HG02571 (cell line): ENCODE measurements at regions not wholly inside any gene's neighbourhood (a gene's known extent, or its start where the extent isn't known, plus 50 kb on each side); places are given as distances from the start of the nearest gene placed in this dataset.

Experiments
- ATAC-seq: cut with Tn5 transposase; IDR thresholded peaks from one replicate; pipeline ENCODE4 v1.9.1; 2021; ENCODE audit warnings: mild to moderate bottlenecking, moderate library complexity; ENCODE audit not compliant: unreplicated experiment

DNA sequence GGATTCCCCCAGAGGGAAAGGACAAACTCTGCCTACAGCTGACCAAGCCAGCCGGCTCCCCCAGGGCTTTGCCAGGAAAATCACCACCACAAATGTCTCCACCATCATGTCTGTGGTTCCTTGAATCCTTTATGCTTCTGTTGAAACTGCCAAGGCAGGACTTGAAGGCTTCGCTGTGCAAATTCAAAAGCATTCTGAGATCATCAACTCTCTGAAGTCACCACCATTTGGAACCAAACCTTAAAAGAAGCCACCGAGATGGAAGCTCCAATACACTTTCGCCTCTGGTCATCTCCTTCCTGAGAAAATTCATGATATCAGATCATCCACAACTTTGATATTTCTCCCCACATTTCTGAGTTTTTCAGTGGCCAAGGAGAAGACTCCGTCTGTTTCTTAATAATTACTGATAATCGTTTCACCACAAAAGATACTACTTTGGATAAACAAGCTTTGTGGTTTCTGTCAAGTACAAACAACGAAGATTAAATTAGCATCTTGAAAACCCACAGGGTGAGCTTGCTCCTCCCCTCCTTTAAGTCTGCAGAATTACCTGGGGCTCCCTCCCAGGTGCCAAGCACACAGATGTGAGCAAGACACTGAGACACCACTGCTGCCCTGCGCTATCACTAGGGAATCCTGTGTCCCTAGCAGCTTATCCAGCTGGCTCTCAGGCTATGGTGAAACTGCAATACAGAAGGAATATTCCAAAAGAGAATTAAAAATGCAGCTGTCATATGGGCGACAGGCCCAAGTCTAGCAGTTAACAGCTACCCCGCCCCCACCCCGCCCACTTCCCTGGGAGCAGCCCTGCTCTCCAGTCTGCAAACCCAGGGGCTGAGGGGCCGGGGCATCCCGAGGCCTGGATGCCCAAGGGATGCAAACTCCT, 125.0 kb upstream of the TBL1X start:
- no peak for ATAC-seq

DNA sequence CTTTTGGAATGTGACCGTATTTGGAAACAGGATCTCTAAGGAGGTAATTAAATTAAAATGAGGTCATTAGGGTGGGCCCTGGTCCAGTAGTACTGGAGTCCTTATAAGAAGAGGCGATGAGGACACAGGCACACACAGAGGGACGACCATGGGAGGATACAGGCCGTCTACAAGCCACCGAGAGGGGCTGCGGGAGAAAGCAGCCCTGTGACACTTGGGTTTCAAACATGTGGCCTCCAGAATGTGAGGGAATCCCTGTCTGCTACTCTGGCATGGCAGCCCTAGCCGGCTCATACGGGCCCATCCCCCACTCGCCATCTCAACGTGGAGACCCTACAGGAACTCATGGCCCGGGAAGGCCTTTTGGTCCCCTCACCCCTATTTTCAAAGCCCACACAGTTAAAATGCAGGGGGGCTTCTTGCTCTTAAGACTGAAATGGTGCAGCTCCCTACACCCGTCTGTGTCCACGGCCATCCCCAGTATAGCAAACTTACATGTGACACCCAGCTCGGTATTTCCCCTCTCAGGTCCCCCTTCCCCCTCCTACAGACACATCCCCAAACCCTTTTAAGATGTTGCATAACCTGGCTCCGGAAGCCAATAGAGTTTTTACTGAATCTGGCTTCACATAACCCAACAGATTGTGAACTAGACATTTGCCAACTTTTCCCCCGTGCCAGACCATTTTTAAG, 124.1 kb upstream of the TBL1X start:
- peak; percentile 42 for ATAC-seq

DNA sequence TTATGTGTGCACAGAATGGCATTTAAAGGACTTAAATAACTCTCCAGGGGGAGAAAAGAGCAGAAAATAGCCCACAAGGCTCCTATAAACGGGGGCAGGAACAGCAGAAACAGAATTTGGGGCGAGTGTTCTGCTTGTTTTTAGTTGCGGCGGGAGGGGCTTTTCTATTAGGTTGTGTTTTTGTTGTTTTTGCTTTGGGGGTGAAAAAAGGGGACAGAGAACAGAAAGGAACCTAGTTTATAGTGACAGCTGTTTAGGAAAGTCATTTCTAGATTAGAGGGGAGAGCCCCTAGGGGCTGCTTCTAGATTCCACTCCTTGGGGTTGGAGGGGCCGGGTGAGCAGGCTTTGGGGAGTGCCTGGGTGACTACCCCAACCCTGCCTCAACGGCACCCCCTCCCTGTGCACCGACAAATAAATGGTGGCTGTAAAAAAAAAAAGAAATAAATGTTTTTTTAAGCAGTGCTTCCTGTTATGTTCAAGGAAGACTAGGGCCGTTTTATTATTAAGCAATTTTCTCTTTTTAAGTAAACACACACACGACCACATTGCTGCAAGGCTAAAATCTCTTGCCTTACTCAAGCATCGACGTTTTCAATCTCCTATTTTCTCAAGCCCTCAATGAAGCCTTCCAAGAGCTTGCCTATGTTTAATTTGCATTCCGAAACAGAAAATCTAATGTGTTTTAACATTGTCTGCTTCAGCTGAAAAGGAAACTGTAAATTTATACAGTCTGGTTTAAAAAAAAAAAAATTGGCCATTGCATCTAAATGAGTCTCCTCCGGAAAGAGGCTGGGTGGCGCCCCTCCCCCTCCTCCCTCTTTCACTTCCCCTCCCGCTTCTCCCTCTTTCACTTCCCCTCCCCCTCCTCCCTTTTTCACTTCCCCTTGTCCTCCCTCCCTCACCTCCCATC, 123.3 kb upstream of the TBL1X start:
- ATAC-seq = peak; percentile 73

DNA sequence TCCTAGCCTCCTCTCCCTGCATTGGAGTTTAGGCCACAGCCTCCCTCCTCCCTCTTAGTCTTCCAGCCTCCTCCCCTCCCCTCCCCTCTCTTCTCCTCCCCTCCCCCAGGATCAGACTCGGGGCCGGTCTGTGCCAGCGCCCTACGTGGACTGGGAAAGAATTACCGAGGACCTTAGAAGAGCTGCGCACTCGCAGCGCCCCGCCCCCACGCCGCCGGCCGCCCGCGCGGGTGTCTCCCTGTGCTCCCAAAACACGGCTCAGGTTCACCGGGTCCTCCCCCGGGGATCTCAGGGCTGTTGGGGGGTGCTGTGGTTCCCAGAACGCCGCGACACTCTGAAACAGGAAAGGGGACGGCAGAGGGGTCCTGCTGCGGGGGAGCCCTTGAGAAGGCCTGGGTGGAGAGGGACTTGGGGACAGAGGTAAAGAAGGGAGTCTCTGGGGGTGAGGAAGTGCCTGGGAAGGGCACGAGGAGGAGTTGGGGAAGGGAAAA, 122.3 kb upstream of the TBL1X start:
- ATAC-seq = no peak

DNA sequence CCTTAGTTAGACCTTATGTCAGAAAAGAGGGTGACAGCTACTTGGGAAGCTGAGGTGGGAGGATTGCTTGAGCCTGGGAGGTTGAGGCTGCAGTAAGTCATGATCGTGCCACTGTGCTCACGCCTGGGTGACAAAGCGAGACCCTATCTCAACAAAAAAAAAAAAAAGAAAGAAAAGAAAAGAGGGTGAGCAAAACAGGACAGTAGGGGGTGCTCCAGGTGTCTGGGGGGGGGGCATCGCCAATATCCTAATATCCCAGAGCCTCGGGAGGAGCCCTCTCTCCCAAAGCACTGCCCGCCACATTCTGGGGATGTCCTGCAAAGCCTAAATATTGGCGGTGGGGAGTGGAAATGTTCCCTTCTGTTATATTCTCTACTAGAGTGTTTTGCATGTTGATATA, 120.9 kb upstream of the TBL1X start:
- no peak for ATAC-seq

DNA sequence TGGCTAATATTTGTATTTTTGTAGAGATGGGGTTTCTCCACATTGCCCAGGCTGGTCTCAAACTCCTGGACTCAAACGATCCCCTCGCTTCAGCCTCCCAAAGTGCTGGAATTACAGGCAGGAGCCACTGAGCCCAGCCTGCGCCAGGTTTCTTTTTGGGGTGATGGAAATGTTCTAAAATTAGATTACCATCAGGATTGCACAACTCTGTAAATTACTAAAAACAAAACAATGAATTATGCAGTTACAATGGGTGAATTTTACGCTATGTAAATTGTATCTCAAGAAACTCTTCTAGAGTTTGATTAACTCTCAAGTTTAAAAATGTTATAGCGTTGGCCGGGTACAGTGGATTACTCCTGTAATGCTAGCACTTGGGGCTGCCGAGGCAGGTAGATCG, 118.9 kb upstream of the TBL1X start:
- ATAC-seq = no peak

DNA sequence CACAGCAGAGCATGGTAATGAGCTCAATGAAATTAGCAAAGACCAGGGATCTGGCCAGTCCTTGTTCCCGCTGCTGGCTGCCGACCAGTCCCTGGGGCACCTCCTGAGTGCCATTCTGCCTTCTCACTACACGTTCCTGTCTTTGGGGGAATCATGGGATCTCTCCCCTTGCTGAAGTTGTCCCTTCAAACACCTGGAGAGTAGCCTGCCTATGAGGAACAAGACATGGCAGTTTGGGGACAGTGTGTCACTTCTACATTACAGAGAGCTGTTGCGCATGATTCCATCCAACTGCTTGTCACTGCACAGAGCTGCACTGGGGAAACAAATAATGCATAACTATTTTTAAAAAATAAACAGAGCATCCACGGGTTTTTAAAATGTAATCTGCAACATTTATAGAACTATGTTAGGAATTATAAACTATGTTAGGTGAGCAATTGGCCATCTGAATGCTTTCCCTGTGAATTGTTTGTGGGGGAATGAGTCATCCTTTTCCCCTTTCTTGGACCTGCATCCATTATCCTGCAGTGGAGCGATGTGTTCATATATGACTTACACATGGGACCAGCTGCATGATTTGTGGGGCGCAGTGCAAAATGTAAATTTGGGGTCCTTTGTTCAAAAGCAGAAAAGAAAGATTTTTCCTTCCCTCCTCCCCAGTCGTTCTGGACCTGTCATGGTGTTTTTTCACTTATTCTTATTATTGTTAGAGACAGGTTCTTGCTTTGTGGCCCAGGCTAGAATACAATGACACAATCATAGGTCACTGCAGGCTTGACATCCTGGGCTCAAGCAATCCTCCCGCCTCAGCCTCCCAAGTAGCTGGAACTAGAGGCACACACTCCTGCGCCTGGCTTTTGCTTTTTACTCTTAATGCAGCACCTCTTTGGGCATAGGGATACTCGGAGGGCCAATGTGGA, 115.0 kb upstream of the TBL1X start:
- ATAC-seq = no peak

DNA sequence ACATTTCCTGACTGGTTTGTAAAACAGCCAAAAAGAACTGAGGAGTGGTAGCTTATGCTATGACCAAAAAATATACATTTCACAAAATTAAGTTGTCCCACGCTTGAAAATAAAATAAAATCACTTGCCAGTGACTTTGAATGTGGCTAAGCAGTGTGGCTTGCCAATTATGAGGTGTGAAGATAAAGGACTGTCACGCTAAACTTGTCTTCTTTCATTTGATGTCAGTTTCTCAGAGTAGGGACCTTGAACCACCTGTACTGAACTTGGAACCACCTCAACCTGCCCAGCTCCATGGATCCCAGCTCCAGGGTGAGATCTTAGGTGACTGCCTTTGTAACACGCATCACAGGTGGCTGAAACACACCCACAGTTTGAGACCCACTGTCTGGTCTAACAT, 113.7 kb upstream of the TBL1X start:
- ATAC-seq = no peak

DNA sequence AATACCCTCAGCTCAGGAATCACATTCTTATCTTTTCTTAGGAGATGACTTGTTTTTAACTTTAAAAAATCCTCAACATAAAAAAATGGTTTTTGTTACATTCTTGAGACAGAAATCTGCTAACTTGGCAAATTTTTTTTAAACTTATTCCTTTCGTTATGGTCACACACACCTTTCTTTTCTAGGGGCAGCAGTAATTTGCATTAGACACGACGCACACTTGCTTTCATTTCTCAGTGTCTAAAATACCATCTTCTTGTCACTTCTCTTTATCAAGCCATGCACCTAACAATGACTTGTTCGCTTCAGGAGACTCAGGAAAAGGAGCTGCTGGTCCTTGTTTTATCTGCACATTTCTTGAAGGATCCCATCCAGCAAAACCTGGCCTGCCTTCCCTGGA, 112.6 kb upstream of the TBL1X start:
- ATAC-seq = peak; percentile 73

DNA sequence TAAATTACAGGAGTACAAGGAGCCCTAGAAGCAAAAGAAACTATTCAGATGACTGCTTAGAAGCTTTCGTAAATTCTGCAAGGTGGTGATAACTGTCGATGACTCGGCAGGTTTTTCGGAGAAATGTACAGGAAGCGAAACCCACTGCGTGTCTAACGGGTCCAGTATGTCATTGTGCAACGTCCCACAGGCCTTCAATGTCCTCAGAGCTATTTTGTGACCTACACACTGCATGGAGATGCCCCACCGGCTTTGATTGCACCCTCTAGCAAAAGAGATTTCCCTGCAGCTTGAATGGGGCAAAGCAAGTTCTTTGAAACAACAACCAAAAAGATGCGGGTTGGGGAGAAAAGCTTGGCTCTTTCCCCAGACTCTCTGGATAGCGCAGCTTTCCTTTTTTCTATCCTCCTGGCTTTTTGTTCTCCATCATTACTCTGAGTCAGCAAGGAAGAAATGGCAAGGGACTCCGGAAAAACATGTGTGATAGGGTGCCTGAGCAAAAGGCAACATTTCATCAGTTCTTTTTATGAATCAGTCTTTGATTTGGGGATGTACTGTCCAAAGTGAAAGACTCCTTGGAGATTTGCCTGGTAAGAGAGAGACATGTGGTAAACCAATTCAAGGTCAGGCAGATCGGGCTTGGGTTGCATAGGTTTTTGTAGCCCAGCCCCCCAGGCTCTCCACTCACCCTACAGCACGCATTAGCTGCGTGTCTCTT, 112.0 kb upstream of the TBL1X start:
- ATAC-seq = peak; percentile 73

DNA sequence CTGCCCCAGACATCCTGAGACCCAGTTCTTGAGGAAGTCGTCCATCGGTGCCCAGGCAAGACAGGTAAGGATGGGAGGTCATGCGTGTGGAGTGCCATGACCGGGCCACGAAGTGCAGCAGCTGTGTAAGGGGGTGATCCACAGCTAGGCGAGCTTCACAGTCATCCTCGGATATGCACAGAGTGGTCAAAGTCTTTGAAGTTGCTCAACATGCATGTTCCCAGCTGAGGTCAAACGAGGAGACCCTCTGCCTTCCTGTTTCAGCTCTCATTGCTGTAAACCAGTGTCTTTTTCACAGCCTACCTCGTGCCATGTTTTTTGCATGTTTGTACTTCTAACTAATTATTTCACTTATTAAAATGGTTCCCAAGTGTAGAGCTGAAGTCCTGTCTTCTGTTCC, 109.9 kb upstream of the TBL1X start:
- no peak for ATAC-seq

DNA sequence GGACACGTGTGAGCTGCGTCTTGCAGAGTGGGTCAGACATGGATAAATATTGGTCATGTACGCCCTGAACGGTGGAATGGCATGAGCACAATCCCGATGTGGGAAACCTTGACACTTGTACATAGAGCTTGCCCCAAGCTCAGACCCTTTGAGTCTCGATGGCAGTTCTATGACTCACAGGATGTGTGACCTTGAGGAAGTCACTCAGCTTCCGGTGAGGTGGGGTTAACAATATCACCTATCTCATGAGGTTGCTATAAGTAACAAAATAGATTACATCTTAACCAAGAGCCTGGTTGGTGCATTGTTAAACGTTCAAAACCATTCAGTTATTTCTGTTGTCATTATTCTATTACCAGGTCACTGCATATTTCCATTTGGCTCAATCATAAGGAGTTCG, 109.1 kb upstream of the TBL1X start:
- ATAC-seq = no peak

DNA sequence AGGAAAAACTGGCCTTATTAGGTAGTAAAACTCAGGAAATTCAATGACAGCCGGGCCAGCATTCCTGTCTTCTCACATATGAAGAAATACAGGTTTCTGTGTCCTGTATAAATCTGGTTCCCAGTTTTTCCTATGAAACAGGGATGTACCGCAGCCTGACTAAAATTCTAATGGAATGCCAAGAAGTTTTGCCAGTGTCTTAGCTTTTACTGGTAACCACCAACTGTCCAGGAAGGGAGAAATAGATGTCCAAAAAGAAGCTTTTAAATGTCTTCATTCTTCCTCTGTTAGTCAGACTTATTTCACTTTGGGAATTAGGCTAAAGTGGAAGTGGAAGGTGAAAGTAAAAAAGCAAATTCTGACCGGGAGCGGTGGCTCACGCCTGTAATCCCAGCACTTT, 108.0 kb upstream of the TBL1X start:
- no peak for ATAC-seq

DNA sequence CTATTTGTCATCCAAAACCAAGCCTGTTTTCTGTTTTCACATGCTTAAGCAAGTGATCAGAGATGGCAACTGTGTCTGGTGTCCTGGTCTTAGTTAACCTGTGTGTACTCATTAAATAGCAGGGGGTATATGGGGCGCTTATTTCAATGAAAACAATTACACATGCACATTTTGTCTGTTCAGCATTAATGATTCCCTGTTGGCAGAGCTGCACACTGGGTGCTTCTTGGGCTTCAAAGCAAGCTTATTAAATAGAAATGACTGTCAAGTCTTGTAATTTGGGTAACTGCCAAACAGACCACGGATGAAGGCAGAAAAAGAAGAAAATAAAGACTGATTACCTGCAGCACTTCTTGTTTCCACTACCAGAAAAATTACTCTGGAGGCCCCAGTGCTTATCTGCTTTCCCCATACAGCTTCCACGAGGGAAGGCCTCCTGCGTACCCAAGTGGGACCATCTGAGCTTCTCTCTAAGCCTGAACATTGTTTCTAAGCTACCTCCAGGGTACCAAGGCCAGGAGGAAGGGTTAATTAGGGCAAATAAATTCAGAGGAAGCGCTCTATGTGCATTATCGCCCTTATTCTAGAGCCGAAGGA, 107.2 kb upstream of the TBL1X start:
- ATAC-seq = no peak

DNA sequence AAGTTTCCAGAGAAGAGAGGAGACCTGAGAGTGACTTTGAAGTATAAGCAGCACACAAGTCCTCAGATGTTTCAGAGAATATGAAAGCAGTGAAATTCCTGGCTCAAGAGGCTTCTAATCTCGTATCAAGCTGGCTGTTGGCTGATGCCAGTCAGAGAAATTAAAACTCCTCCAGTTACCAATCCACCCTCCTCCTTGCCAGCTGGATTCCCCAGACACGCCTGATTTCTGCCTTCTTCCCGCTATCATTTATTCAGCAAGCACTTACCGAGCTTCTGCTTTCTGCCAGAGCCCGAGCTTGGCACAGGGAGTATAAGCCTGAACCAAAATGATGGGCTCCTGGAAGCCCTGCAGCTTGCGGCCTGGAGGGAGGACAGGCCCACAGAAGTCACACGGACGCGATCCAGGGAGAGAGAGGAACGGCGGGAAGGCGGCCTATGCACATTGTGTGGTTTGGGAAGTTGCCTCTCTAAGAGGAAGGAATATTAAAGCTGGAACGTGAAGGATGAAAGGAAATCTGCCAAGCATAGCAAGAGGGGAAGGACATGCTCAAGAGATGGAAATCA, 102.4 kb upstream of the TBL1X start:
- ATAC-seq = no peak

DNA sequence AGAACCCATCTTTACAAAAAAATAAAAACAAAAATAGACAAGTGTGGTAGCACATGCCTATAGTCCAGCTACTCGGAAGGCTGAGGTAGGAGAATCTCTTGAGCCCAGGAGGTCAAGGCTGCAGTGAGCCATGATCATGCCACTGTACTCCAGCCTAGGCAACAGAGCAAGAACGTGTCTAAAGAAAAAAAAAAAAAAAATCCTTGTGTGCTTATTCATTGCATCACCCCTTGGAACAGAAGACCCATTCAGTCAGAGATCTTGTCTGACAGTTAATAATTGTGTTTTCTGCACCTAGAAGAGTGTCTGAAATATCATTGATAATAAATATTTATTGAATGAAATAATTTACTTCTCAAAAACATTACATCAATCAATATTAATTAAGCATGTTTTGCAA, 97.4 kb upstream of the TBL1X start:
- ATAC-seq = no peak

DNA sequence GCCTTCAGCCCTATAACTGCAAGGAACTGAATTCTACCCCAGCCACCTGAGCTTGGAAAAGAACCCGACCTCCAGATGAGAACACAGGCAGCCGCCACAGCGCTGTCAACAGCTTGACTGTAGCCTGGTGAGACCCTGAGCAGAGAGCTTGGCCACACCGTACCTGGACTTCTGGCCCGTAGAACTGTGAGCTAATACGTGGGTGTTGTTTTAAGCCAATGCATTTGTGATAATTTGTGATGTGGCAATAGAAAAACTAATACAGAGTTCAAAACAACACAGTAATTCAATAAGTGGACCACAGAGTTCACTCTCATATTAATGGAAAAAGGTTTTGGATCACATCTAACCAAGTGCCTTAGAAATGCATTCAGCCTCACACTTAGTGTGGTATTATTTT, 96.6 kb upstream of the TBL1X start:
- ATAC-seq = no peak

DNA sequence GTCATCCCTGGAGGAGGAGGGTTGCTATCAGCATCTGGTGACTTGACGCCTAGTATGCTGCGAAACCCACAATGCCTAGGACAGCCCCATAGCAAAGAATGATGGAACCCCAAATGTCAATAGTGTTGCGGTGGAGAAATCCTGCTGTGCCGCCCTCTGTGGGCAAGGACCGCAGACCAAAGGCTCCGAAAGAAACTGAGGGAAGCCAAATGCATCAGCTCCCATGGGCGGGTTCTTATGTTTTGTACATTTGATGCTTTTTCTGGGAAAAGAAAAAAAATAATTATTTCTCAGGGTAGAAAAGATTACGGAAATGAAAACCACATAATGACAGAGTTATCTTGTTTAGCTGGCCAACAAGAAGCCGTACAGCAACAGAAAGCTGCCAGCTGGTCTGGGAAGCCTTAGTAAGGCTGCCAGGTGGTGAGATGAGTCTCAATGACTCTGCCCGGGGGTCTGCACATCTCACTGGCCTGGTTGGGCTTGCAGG, 95.0 kb upstream of the TBL1X start:
- ATAC-seq = no peak

DNA sequence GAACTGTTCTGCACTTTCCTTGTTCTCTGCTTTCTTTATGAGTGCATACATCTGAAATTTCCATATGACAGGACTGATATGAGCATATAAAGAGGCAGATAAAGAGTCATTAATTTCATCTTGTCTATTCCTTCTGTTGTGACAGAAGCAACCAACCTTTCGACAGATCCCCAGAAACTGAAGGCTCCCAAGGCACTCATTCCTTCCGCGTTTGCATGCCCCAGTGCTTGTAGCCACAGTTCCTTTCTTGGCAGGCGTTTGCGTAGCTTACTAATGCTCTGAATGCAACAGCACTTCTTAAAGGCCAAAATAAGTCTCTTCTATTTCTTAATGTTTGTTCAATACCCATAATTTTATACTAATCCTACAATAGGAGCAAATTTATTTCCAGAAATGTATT, 94.0 kb upstream of the TBL1X start:
- ATAC-seq = no peak
